ENCODE measurements at regions not wholly inside any gene's neighbourhood (a gene's known extent, or its start where the extent isn't known, plus 50 kb on each side); places are given as distances from the start of the nearest gene placed in this dataset.

GRCh38 chr12:97347956-97348355 lies 114.6 kb upstream of the RMST start:
- intact Hi-C loops (cut with DNase I), result no loop called here
- H3K27ac ChIP-seq, result no peak overlapping the region
- H3K9me3 ChIP-seq, result no peaks in the 10 kb centered on the region
- 27 to 32% (median 32%) methylated on average over 5 of the region's 5 CpGs for WGBS, 3 donors
- no peak for TF ChIP-seq EP300 (IDR thresholded peaks at IDR 0.05)
- TF ChIP-seq, protein P1, sequence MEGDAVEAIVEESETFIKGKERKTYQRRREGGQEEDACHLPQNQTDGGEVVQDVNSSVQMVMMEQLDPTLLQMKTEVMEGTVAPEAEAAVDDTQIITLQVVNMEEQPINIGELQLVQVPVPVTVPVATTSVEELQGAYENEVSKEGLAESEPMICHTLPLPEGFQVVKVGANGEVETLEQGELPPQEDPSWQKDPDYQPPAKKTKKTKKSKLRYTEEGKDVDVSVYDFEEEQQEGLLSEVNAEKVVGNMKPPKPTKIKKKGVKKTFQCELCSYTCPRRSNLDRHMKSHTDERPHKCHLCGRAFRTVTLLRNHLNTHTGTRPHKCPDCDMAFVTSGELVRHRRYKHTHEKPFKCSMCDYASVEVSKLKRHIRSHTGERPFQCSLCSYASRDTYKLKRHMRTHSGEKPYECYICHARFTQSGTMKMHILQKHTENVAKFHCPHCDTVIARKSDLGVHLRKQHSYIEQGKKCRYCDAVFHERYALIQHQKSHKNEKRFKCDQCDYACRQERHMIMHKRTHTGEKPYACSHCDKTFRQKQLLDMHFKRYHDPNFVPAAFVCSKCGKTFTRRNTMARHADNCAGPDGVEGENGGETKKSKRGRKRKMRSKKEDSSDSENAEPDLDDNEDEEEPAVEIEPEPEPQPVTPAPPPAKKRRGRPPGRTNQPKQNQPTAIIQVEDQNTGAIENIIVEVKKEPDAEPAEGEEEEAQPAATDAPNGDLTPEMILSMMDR (IDR thresholded peaks at IDR 0.05), result no peak
- no peak for TF ChIP-seq POLR2A (IDR thresholded peaks at IDR 0.05)
- H3K27me3 ChIP-seq, result no peaks in the 10 kb centered on the region
- no peak overlapping the region for H3K4me3 ChIP-seq
- H3K36me3 ChIP-seq, result no peaks in the 10 kb centered on the region
- DNase-seq, result no peak
- H3K4me1 ChIP-seq (ENCODE audit: insufficient read depth), result no peaks in the 10 kb centered on the region

DNA sequence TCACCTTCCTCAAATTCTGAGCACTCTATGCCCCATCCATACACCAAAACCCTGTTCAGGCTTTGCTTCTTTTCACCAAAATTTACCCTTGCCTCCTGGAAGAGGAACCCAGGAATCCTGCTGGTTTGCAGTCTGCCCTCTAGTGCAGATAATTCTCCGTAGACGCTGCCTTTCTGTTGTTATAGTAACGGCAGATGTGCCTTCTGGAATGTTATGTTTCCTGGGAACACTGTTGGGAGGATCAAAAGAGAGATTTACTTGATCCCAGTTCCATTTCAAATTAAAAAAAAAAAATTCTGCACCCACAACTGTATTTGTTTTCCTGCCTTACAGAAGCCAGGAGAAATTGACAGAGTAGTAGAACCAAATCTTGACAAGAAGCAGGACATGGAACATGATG lies 104.2 kb upstream of the RMST start:
- Histone ChIP-seq H3K9me3 (no peaks in the 10 kb centered on the region), H3K4me1 (ENCODE audit: insufficient read depth) (no peaks in the 10 kb centered on the region), H3K27me3 (no peaks in the 10 kb centered on the region), H3K4me3 (no peak overlapping the region), H3K36me3 (no peaks in the 10 kb centered on the region), H3K27ac (no peak overlapping the region)
- DNase-seq, result no peak
- no peak for TF ChIP-seq POLR2A (IDR thresholded peaks at IDR 0.05)
- TF ChIP-seq, protein P1 (IDR thresholded peaks at IDR 0.05), result no peak
- no peak for TF ChIP-seq EP300 (IDR thresholded peaks at IDR 0.05)
- intact Hi-C loops (cut with DNase I), result no loop called here
- 5 to 20% (median 11%) methylated on average over 3 of the region's 3 CpGs for WGBS, 3 donors

GRCh38 chr12:97359021-97359690 lies 103.4 kb upstream of the RMST start:
- no peaks in the 10 kb centered on the region for H3K9me3 ChIP-seq
- no peak overlapping the region for H3K27ac ChIP-seq
- TF ChIP-seq, protein P1 (IDR thresholded peaks at IDR 0.05), result no peak
- no peak for TF ChIP-seq EP300 (IDR thresholded peaks at IDR 0.05)
- no peak for TF ChIP-seq POLR2A (IDR thresholded peaks at IDR 0.05)
- H3K4me3 ChIP-seq, result no peak overlapping the region
- H3K4me1 ChIP-seq (ENCODE audit: insufficient read depth), result no peaks in the 10 kb centered on the region
- 40 to 53% (median 41%) methylated on average over 5 of the region's 5 CpGs for WGBS, 3 donors
- no peak for DNase-seq
- no peaks in the 10 kb centered on the region for H3K27me3 ChIP-seq
- intact Hi-C loops (cut with DNase I), result no loop called here
- H3K36me3 ChIP-seq, result no peaks in the 10 kb centered on the region

DNA sequence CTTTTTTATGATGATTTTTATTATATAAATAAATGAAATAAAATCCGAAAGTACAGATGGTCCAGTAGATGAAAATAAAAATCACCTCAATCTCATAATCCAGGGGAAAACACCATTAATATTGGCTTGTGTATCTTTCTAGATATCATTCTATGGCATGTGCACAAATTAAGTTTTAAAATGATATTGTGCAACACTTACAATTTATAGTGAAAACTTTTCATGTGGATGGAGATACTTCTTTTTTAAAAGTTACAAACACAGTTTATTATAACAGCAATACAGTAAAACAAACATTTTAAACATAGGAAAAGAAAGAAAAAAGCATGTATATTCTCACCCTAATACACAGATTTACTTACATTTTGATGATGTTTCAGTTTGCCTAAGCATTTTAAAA lies 98.9 kb upstream of the RMST start:
- WGBS, 3 donors, result 67 to 74% (median 70%) methylated on average over 1 of the region's 1 CpG
- H3K36me3 ChIP-seq, result no peaks in the 10 kb centered on the region
- no peak for DNase-seq

More for the DNA sequence above, 98.9 kb upstream of the RMST start:
- intact Hi-C loops (cut with DNase I), result no loop called here
- Histone ChIP-seq H3K27ac (no peak overlapping the region), H3K4me1 (ENCODE audit: insufficient read depth) (no peaks in the 10 kb centered on the region), H3K4me3 (no peak overlapping the region), H3K27me3 (no peaks in the 10 kb centered on the region), H3K9me3 (no peaks in the 10 kb centered on the region)
- TF ChIP-seq POLR2A (IDR thresholded peaks at IDR 0.05) (no peak), EP300 (IDR thresholded peaks at IDR 0.05) (no peak)
- TF ChIP-seq, protein P1 (IDR thresholded peaks at IDR 0.05), result no peak
